Left ventricle myocardium inferior (tissue), 1 donor: ENCODE measurements at regions not wholly inside any gene's neighbourhood (a gene's known extent, or its start where the extent isn't known, plus 50 kb on each side); places are given as distances from the start of the nearest gene placed in this dataset.

Experiments
- DNase-seq: peaks from one replicate; pipeline ENCODE4 v3.0.0-alpha.2; 2020
- H3K27ac ChIP-seq: fragments of 200-600 bp; replicated peaks from 2 replicates; pipeline ENCODE4 v1.8.0; 2021
- H3K27me3 ChIP-seq: fragments of 200-600 bp; 2 replicates; pipeline ENCODE4 v1.8.0; 2021; ENCODE audit warnings: low read depth
- H3K36me3 ChIP-seq: fragments of 200-600 bp; 2 replicates; pipeline ENCODE4 v1.8.0; 2021
- H3K4me1 ChIP-seq: fragments of 200-600 bp; 2 replicates; pipeline ENCODE4 v1.8.0; 2021
- H3K4me3 ChIP-seq: fragments of 200-600 bp; 2 replicates; pipeline ENCODE4 v1.8.0; 2021; ENCODE audit warnings: mild to moderate bottlenecking, moderate library complexity
- H3K9me3 ChIP-seq: fragments of 200-600 bp; replicated peaks from 2 replicates; pipeline ENCODE4 v1.8.0; 2021
- intact Hi-C: fragments of 100-400 bp; cut with micrococcal nuclease; formaldehyde crosslinking; loops from one replicate; pipeline ENCODE4 v1.11.0; 2022
- TF ChIP-seq, protein P1 (sequence below): fragments of 200-600 bp; IDR thresholded peaks from 2 replicates; pipeline ENCODE4 v1.8.0; 2021; ENCODE audit warnings: antibody characterized with exemption, mild to moderate bottlenecking, borderline replicate concordance
- donor health status: DM: no; HTN: yes; CAD: no; lungs with severe emphysema.

DNA sequence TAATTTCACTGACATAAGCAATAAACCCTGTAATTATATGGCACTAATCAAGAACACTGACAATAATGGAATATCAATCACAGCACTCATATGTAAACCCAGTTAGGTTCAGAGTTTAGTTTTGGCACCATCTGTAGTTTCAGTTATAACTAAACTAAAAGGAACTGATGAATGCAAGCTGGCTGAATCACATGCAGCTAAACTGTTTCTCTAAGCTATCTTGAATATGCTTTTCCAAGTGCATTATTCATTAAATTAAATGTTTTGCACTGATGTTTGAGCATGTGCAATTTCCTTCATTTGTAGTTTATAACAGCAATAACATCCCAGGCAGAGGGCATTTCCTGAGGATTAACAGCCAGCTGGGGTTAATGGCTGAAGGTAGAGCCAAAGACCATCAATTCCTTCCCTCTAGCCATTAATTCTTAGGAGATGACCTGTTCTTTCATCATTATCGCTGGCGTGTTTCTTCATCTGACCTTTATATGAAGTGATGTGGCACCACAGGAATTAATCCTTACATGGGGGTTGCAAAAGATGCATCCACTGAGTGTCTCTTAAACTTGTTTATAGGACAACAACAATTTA is 562.8 kb upstream of the IGFBP7 start:
- H3K4me3 ChIP-seq = no peak overlapping the region
- no peaks in the 10 kb centered on the region for H3K9me3 ChIP-seq
- intact Hi-C loops = no loop called here
- no peaks in the 10 kb centered on the region for H3K4me1 ChIP-seq
- no peak overlapping the region for H3K27ac ChIP-seq
- H3K36me3 ChIP-seq = no peaks in the 10 kb centered on the region
- DNase-seq = no peak
- TF ChIP-seq, protein P1, sequence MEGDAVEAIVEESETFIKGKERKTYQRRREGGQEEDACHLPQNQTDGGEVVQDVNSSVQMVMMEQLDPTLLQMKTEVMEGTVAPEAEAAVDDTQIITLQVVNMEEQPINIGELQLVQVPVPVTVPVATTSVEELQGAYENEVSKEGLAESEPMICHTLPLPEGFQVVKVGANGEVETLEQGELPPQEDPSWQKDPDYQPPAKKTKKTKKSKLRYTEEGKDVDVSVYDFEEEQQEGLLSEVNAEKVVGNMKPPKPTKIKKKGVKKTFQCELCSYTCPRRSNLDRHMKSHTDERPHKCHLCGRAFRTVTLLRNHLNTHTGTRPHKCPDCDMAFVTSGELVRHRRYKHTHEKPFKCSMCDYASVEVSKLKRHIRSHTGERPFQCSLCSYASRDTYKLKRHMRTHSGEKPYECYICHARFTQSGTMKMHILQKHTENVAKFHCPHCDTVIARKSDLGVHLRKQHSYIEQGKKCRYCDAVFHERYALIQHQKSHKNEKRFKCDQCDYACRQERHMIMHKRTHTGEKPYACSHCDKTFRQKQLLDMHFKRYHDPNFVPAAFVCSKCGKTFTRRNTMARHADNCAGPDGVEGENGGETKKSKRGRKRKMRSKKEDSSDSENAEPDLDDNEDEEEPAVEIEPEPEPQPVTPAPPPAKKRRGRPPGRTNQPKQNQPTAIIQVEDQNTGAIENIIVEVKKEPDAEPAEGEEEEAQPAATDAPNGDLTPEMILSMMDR = no peak
- H3K27me3 ChIP-seq = no peaks in the 10 kb centered on the region

DNA sequence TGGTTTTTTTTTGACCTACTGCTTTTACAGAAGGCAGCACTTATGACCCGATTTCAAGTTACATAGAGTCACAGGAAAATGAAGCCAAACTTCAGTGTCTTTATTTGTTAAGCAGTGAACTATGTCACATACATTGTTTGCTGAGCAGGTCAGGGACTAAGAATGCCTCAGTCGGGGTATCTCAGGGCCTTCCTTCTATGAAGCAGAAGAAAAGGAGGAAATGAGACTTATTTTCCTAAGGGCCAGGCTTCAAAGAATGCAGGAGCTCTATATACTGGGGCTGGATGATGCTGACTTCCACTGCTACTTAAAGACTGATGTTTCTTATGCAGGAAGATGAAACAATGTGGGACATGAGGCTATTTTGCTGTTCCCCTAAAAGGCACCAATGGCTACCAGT is 558.4 kb upstream of the IGFBP7 start:
- H3K4me3 ChIP-seq = no peak overlapping the region
- intact Hi-C loops = no loop called here
- no peaks in the 10 kb centered on the region for H3K4me1 ChIP-seq
- TF ChIP-seq, protein P1 = no peak
- no peaks in the 10 kb centered on the region for H3K36me3 ChIP-seq
- no peak for DNase-seq
- H3K9me3 ChIP-seq = no peaks in the 10 kb centered on the region
- no peak overlapping the region for H3K27ac ChIP-seq
- H3K27me3 ChIP-seq = no peaks in the 10 kb centered on the region

DNA sequence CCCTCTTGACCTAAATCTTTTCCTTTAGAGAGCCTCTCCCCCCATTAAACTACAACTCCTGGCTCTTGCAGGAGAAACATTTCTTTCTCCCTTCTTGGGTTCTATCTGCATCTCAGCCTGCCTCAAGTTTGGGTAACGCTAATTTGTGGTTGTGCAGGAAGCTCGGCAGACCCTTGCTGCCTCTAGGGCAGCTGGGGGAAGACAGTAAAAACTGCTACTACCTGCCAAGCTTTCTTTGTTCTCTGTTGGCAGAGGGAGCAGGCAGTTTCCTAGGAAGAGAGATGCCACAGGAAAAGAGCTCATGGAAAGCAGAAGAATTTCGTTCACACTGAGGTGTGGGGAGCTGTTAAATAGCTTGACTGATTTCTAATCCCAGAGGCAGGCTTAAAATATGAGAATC is 555.6 kb upstream of the IGFBP7 start:
- H3K36me3 ChIP-seq = no peaks in the 10 kb centered on the region
- no peak overlapping the region for H3K4me3 ChIP-seq
- no peaks in the 10 kb centered on the region for H3K4me1 ChIP-seq
- H3K27ac ChIP-seq = no peak overlapping the region
- intact Hi-C loops = no loop called here
- H3K27me3 ChIP-seq = no peaks in the 10 kb centered on the region
- TF ChIP-seq, protein P1 = no peak
- no peak for DNase-seq
- no peaks in the 10 kb centered on the region for H3K9me3 ChIP-seq

DNA sequence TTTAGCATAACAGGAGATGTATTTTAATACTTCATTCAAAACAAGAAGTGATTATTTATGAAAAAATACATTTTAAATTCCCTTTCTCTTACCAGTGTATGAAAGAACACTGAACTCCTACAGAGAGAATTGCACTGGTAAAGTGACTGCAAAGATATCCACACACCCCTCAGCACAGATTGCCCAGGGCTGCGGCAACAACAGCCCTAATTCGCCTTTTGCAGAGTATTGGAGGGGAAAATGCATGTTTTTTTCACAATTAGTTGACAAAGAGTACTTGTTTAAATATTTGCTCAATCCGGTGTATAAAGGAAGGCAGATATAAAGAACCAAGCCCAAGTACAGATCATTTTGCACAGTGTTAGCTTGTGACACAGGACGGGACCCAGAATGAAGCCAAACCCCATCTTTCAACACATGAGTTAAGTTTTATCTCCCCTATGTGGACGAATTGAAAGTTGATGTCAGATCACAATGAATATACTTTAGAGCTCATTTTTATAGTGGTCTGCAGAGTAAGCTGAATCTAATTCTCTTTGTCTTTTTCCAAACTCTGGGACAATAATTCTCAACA is 551.4 kb upstream of the IGFBP7 start:
- Histone ChIP-seq H3K27me3 (no peaks in the 10 kb centered on the region), H3K9me3 (no peaks in the 10 kb centered on the region), H3K4me3 (no peak overlapping the region), H3K4me1 (no peaks in the 10 kb centered on the region), H3K27ac (no peak overlapping the region), H3K36me3 (no peaks in the 10 kb centered on the region)
- intact Hi-C loops = no loop called here
- DNase-seq = no peak
- TF ChIP-seq, protein P1 = no peak

DNA sequence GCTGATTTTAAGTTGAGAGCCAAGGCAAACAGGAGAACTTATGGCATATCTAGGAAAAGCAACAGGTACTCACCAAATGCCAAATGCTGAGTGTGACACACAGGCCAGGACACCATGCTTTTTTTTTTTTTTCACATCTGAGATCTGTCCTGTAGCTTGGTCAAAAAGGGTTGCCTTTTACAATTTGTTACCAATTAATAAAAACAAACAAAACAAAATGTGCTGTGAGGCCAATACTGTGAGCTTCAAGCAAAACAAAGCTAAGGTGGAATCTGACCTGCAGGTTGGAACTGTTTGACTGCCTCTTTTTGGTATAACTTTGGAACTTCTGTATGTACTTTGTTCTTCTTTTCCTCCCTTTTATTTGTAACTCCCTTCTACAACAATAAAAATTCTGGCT is 548.5 kb upstream of the IGFBP7 start:
- Histone ChIP-seq H3K36me3 (no peaks in the 10 kb centered on the region), H3K4me1 (no peaks in the 10 kb centered on the region), H3K27ac (no peak overlapping the region), H3K27me3 (no peaks in the 10 kb centered on the region), H3K9me3 (no peaks in the 10 kb centered on the region), H3K4me3 (no peak overlapping the region)
- intact Hi-C loops = no loop called here
- no peak for DNase-seq
- TF ChIP-seq, protein P1 = no peak
